ENCODE measurements at regions not wholly inside any gene's neighbourhood (a gene's known extent, or its start where the extent isn't known, plus 50 kb on each side); places are given as distances from the start of the nearest gene placed in this dataset.

GRCh38 chr7:113793171-113793570 is 125.6 kb downstream of the PPP1R3A start:
- TF ChIP-seq CTCF (IDR thresholded peaks at IDR 0.05; ENCODE audit: borderline replicate concordance, extremely low read depth, low read length, poor library complexity, severe bottlenecking) (no peak), EZH2 (IDR thresholded peaks at IDR 0.05; ENCODE audit: borderline replicate concordance, low read depth, low read length, severe bottlenecking) (no peak)

Measured in DND-41 (cell line).